OCI-LY7 (cell line): ENCODE measurements at regions not wholly inside any gene's neighbourhood (a gene's known extent, or its start where the extent isn't known, plus 50 kb on each side); places are given as distances from the start of the nearest gene placed in this dataset.

Experiments used
- CTCF ChIP-seq: fragments of 200-600 bp; sonication (generic); conservative IDR thresholded peaks from 2 replicates; pipeline ENCODE4 v1.5.1; 2014; ENCODE audit warnings: mild to moderate bottlenecking, antibody characterized with exemption, low read length, moderate library complexity, mixed read lengths
- EZH2phosphoT487 ChIP-seq: fragments of 200-600 bp; sonication (generic); IDR thresholded peaks from 2 replicates; pipeline ENCODE4 v1.6.1; 2018; ENCODE audit warnings: low read depth, borderline replicate concordance, mild to moderate bottlenecking, mixed run types, antibody characterized with exemption, low read length, moderate library complexity, mixed read lengths

GRCh38 chr10:16193241-16193640, 243.6 kb upstream of the PTER start:
- TF ChIP-seq CTCF (no peak), EZH2phosphoT487 (no peak)
